HPDE6-E6E7 (cell line): ENCODE measurements at regions not wholly inside any gene's neighbourhood (a gene's known extent, or its start where the extent isn't known, plus 50 kb on each side); places are given as distances from the start of the nearest gene placed in this dataset.

Experiments used
- DNase-seq: peaks from one replicate; pipeline ENCODE4 v3.0.0; 2011; ENCODE audit warnings: missing footprints; ENCODE audit errors: extremely low spot score

DNA sequence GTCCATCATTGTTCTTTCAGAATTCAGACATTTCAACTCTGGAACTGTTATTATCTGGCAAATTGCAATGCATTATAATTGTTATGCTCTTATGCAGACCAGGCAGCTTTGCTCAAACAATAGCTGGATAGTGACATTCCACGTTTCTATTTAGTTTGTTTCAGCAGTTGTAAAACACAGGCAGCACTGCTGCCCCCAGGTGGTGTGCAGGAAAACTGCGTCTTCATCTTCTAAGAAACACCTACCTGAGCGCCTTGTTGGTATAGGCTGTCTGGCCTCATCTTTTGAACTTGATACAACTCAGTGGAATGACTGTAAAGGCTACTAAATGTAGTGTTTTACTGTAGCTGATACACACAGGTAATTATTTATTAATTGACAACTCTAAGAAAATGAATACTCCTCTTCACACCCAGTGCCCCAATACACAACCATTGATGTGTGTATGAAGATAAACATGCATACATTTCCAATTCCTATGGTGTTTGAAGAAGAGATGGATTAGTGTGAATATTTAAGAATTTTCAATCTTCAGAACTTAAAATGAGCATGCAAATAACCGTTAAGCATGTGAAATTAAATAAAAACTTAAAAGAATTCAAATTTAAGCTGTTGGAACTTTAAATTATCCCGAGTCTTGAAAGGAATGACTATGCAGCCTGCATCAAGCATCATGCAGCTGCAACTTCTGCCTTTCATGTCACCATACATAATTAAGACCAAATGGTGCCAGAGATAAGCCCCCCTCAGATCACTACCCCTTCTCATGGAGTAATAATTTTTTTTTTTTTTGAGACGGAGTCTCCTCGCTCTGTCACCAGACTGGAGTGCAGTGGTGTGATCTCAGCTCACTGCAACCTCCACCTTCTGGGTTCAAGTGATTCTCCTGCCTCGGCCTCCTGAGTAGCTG is 85.6 kb downstream of the CD8B2 start:
- no peak for DNase-seq

DNA sequence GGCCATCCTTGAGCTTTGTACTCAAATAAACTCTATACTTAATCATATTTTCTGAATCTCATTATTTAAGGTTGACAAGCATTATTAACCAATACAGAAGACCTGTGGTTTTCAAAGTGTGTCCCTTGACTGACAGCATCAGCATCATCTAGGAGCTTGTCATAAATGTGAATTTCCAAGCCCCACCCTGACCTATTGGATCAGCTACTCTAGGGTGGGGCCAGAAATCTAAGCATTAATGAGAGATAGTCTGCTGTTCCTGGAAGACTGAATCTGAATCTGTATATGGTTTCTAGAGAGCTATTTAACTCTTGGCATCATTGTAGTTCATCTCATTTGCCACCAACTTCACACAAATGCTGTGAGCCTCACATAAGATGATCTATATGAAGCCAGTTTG is 86.6 kb downstream of the CD8B2 start:
- DNase-seq = no peak

DNA sequence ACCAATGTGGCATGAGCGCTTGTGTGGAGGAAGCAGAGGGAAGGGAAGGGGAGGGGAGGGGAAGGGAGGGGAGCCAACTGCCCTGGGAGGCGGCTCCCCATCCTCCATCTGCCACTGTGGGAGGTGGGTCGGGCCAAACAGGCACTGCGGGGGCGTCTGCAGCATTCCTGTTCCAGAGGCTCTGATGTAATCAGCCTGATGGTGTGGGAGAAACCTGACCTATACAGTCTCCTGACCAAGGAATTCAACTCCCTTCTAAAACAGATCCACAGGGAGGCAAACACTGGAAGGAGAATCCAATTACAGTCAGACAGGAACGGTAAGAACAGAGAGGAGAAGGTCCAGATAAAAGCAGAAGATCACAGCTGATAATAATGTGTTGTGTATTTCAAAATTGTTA is 88.8 kb downstream of the CD8B2 start:
- no peak for DNase-seq

DNA sequence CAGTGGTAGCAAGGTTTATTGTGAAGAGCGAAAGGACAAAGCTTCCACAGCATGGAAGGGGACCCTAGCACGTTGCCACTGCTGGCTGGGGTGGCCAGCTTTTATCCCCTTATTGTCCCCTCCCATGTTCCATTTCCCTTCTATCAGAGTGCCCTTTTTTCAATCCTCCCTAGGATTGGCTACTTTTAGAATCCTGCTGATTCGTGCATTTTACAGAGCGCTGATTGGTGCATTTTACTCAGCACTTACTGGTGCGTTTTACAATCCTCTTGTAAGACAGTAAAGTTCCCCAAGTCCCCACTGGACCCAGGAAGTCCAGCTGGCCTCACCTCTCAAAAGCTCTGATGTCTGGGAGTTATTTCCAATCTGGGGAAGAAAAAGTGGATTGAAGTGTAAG is 90.1 kb downstream of the CD8B2 start:
- DNase-seq = no peak

DNA sequence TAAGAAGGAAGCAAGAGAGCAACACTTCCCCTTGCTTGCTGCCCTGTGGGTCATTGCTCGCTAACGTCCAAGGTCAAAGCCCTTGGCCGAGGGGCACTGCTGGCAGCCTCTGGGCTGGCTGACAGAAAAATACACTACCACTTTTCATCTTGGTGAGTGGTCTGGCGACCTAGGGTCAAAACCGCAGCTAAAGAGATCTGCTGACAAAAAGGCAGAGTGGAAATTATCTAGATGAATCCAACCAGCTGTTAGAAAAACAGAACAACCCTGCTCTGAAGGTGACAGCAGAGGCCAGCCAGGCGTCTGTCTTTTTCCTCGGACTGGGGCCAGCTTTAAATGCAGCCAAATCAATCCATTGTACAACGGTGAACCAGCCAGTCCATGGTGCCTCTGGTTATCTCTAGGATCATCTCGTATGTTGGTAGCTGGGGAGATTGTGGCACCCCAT is 92.6 kb downstream of the CD8B2 start:
- DNase-seq = no peak

DNA sequence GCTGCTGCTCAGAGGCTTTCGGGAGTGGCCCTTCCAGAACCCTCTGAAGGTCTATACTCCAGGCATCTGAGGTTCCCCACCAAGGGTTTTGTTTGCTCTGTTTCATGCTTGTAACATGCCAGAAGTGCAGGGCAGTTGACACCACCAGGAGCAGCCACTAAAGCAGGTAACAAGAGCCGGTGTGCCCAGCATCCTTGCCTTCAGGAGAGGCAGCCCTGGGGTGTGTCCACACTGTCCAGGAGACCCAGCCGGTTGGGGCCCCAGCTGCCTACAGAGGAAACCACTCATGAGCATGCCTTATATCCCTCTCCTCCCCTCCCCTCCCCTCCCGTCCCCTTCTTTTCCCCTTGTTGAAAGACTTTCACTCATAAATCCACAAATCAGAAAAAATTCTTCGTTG is 93.1 kb downstream of the CD8B2 start:
- no peak for DNase-seq

DNA sequence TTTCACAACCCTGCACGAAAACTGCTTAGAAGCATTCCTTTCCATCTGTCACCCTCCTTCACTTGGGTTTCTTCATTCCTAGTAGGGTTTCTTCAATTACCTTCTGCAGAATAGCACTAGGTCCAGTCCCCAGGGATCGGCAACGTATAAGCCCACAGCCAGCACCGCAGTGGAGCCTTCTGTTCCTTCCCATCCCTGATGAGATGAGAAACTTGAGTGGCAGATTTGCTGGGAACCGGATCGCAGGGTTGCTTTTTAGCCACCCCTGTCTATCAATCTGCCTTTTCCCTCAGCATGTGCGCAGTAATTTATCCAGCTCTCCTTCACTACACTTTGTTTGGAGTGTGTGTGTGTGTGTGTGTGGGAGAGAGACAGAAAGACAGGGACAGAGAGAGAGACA is 94.2 kb downstream of the CD8B2 start:
- DNase-seq = no peak

DNA sequence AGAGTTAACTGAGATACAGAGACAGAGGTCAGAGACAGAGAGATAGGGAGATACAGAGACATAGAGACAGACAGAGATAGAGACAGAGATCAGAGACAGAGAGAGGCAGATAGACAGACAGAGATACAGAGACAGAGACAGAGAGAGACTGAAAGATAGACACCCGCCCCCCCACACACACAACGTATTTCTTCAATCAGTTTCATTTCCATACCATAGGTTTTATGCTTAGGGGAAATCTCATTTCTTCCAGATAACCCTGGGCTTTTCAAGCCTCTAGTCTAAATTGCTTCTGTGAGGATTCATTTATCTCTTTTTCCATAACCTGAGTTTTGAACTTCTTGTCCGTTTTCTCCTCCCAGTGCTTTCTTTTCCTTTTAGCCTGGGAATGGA is 94.6 kb downstream of the CD8B2 start:
- DNase-seq = no peak

DNA sequence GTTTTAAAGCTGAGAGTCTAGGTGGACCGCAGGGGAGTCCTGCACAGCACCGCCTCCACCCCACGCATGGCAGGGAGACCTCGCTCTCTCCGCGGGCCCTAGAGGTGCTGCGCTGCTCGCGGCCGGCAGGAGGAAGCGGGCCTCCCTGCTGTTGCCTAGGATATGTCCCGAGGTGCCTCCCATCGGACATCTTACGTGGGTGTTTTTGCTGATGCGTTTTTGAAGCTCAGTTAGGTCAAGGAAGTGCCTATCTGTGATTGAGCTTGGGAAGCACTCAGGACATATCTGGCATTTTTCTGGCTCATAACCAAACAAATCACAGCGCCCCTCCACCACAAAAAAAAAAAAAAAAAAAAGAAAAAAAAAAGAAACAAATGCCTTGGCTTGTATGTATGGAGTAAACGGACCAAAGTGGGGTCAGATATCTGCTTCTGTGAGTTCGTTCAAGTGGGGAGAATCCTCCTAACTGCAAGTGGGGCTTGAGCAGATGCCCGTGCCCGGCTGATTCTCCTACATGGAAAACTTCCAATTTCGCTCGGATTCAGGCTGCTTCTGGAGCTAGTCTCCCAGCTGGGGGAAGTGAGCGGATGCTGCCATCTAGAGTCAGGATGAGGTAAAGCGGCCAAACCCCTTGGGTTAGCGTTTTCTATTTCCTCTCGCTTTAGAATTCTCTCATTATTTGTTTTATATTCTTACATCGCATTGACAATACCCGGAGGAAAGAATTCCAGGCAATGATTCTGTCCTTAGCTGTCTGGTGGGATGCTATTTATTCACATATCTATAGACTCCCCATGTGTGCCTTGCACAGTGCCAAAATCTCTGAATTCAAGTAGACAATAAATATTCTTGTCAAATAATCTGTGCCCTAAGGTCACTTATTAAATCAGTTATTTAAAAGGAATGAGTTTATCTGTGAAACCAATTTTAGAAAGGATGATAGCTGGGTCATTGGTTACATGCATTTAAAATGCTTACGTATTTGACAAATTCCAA is 95.3 kb downstream of the CD8B2 start:
- peak; percentile 76 for DNase-seq

DNA sequence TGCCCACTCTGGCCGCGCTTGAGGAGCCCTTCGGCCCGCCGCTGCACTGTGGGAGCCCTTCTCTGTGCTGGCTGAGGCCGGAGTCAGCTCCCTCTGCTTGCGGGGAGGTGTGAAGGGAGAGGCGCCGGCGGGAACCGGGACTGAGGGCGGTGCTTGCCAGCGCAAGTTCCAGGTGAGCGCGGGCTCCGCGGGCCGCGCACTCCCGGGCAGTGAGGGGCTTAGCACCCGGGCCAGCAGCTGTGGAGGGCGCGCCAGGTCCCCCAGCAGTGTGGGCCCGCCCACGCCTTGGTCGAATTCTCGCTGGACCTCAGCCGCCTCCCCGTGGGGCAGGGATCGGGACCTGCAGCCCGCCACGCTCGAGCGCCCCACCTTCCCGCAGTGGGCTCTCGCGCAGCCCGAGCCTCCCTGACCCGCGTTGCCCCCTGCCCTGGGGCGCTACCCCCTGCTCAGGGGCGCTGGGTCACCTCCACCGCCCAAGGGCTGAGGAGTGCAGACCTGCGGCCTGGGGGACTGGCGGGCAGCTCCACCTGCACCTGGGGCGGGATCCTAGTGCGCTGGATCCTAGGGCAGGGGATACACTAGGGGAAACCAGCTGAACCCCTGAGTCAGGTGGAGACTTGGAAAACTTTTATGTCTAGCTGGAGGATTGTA is 97.3 kb downstream of the CD8B2 start:
- DNase-seq = no peak

DNA sequence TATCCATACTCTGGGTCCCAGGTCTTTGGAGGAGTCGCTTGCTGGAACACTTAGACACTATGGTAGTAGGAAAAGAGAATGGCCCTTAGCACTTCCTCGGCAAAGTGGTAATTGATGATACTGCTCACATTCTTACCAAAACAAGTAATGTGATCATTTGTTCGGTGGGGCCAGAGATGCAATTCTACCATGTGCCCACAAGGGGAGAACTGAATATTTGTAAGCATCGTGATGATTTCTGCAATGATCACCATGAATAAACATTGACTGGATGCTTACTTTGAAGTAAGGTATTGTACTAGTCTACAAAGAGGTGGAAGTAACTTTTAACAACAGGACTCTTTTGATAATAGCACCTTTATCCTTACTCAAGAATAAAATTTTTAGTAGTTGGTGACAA is 109.7 kb downstream of the CD8B2 start:
- no peak for DNase-seq

DNA sequence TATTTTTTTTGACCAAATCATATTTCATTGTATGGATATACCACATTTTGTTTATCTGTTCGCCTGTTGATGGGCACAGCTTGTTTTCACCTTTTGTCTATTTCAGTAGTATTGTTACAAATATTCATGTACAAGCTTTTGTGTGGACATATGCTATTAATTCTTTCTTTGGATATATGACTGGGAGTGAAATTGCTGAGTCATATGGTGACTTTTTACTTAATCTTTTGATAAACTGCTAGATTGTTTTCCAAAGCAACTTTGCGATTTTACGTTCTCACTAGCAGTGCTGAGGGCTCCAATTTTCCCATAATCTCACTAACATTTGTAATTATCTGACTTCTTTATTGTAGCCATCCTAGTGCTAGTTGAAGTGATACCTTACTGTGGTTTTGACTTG is 112.4 kb downstream of the CD8B2 start:
- DNase-seq = no peak

DNA sequence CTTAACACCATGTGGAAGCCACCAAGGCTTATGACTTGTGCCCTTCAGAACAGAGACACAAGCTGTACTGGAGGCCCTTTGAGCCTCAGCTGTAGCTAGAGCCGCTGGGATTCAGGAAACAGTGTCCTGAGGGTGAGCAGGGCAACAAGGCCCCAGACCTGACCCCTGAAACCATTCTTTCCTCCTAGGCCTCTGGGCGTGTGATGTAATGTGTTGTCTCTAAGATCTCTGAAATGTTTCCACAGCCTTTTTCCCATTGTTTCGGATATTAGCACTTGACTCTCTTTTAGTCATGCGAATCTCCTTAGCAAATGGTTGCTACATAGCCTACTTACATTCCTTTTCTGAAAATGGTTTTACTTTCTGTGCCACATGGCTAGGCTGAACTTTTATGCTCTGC is 114.9 kb downstream of the CD8B2 start:
- no peak for DNase-seq

DNA sequence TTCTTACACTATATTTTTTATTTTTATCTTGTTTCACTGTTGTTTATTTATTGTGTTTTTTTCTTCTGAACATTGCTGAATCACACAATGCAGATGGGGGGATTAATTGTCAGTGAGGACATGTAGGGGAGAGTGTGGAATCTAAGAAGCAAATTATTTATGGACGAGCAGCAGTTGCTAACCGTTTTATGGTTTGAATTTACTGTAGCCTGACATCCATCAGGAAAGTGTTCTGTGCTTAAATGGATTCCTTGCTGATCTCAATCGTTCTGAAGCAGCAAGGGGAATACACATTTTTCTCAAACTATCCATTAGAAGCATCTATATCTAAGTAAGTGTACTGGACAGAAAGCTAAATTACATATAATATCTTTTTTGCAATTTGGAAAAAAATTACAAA is 119.5 kb downstream of the CD8B2 start:
- no peak for DNase-seq

DNA sequence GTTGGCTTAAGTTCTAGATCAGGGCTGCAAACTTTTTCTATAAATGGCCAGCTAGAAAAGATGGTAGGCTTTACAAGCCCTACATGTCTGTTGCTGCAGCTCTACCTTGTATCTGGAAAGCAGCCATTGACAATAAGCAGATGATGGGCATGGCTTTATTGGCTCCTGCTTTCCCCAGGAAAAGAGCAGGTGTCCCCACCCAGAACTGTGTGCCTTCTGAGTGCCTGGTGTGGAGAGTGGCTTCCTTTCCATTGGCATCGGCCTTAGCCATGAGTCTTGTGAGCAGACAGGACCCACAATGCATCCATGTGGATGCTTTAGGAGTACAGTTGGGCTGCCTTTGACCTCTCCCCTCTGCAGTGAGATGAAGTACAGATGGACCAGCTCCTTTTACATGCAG is 120.2 kb downstream of the CD8B2 start:
- DNase-seq = no peak

DNA sequence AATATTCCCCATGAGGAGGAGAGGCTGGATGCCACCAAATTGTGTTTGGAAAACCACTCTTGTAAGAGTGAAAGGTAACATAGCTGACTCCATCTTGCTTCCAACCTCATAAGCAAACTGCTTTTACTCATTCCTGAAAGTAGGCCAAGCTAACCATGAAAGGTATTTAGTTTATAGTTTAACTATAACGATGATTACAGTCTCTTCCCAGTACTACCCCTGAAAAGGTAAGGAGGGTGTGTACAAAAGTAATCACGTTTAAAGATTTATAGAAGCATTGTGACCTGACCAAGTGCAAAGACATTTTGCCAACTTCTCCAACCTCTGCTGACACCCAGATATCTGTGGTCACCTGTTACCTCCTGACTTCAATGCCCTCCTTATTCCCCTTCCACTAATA is 122.6 kb downstream of the CD8B2 start:
- no peak for DNase-seq

DNA sequence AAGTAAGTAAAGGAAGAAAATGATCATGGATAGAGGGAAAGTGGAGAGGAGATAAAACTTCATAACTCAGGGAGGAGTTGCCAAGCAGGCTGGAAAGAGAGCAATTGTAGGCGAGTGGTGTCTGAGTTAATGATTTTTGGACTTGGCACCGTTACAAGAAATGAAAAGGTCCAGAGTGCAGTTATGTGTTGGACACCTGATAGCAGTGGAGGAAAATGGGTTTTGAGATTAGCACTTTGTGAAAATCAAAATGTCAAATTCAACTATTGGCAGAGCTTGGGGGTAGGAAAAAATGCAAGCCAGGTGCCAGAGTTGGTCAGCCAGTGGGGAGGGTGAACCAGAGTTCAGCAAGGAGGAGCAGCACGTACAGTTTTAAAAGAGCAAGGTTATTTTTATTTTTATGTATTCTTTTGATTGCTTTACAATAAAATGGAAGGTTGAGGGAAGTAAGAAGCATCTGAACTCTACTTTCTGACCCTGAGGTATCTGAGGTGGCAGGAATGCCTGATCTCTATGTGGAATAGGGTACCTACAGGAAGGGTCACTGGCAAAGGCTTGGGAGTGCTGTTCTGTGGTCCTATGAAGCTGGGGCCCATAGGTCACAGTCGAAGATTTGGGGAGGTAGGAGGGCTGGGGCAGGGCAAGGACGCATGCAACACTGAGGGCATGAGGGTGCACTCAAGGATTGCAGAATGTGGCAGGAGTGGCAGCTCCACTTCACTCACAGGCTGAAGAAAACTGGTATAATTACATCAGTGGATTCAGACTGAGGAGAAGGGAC is 127.5 kb downstream of the CD8B2 start:
- no peak for DNase-seq

DNA sequence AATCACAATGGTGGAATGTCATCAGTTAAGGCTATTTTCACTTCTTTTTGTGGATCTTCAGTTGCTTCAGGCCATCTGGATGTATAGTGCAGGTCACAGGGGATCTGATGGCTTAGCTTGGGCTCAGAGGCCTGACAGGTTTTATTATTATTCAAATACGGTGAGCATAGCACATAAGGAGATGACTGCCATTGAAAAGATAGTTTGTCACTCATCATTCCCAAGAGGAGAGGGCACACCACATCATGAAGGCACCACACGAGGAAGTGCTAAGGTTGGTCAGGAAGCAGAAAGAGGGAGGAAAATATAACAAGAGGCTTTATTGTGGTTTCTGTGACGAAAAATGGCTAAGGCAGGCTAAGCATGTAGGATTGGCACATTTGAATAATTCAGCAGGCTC is 131.4 kb downstream of the CD8B2 start:
- no peak for DNase-seq

DNA sequence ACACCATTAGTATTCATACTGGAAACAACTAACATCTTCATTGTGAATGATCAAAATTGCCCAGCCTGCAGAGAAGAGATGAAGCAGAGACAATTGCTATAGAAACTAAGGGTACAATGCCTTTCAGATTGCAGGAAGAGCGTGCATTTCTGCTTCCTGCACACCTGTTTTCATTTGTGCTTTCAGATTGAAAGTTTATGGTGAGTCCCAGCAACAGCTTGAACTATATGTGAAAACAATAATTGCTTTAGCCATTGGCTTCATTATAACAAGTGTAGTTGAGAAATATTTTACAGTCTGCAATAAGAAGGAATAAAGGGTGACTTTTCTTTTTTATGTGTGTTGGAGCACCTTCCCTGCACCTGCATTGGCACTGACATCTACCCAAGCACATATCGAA is 136.3 kb downstream of the CD8B2 start:
- DNase-seq = no peak

DNA sequence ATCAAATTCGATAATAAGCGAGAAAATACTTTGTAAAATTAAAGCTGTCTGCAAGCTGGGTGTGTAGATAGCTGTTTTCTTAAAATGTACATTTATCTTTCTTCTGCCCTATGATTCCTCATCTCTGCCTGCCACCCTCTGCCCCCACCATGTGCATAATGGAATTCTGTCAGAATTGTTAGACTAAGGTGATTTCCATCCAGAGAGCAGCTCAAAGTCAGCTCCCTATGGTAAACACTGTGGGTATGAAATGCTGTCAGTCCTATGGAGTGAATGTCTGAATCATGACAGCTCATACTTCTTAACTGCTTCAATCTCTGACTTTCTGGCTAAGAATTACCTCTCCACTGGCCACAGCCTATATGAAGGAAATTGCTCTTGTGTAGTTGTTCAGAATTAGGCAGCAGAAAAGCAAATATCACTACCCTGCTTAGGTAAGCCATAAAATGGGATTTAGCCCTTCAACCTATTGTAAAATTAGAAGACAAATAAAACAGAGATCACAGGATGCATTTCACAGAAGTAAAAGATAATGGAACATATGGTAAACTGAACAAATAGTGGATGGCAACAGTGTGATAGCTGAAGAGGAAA is 137.7 kb downstream of the CD8B2 start:
- DNase-seq = no peak

DNA sequence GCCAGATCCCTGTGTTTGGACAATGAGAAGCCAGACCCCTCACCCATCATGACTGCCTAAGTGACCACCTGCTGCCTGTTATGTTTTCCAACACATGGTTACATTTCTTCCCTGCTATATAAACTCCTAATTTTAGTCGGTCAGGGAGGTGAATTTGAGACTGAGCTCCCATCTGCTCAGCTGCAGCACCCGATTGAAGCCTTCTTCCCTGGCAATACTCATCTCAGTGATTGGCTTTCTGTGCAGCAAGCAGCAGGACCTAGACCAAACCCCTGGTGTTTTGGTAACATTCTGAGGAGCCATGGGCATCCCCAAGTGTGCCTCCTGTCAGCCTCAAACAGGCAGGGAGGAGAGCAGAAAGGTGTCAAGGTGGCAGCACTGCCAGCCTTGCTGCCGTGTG is 141.2 kb downstream of the CD8B2 start:
- no peak for DNase-seq
